ENCODE measurements at regions not wholly inside any gene's neighbourhood (a gene's known extent, or its start where the extent isn't known, plus 50 kb on each side); places are given as distances from the start of the nearest gene placed in this dataset.

DNA sequence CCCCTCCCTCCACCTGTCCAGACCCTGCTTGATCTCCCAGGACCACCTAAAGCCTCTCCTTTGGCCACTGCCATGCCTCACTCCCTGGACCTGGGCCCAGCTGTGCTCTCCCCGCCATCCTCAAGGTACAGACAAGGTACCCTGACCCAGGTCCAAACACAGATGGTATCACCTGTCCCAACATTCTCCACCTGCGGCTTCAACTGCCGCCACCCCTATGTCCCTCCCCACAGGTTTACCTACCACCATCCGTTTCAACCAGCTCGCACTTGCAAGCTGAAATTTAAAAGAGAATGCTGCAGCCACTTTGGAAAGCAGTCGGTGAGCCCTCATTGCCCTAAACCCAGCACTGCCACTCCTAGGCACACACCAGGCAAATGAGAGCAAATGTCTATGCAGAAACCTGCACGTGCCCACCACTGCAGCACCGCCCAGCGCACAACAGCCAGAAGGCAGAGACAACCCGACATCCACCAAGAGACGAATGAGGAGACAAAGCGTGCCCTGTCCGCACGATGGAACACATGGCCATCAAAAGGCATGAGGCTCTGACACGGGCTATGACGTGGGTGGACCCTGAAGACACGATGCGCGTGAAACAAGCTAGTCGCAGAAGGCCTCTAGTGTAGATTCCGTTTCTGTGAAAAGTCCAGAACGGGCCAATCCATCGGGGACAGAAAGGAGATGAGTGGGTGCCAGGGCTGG is 71.0 kb downstream of the RFLNA start:
- H3K4me3 ChIP-seq = no peak overlapping the region
- DNase-seq = no peak
- H3K4me1 ChIP-seq = peaks cover 18 to 66% (median 43%) of the 10 kb centered on the region in 4 donors
- no peak overlapping the region for H3K27ac ChIP-seq
- no peaks in the 10 kb centered on the region for H3K27me3 ChIP-seq
- TF ChIP-seq, protein P1, sequence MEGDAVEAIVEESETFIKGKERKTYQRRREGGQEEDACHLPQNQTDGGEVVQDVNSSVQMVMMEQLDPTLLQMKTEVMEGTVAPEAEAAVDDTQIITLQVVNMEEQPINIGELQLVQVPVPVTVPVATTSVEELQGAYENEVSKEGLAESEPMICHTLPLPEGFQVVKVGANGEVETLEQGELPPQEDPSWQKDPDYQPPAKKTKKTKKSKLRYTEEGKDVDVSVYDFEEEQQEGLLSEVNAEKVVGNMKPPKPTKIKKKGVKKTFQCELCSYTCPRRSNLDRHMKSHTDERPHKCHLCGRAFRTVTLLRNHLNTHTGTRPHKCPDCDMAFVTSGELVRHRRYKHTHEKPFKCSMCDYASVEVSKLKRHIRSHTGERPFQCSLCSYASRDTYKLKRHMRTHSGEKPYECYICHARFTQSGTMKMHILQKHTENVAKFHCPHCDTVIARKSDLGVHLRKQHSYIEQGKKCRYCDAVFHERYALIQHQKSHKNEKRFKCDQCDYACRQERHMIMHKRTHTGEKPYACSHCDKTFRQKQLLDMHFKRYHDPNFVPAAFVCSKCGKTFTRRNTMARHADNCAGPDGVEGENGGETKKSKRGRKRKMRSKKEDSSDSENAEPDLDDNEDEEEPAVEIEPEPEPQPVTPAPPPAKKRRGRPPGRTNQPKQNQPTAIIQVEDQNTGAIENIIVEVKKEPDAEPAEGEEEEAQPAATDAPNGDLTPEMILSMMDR (IDR thresholded peaks at IDR 0.05) = no peak
- no peaks in the 10 kb centered on the region for H3K9me3 ChIP-seq
- peaks cover 0 to 71% (median 28%) of the 10 kb centered on the region in 3 donors for H3K36me3 ChIP-seq
- intact Hi-C loops (cut with DNase I; ENCODE audit: low total_unique reads) = loop anchor here (10.0 kb wide), 1 partner anchor 149 kb away; no protein-coding TSS in a partner anchor

All from tibial artery (tissue), 4 donors.